ENCODE measurements at regions not wholly inside any gene's neighbourhood (a gene's known extent, or its start where the extent isn't known, plus 50 kb on each side); places are given as distances from the start of the nearest gene placed in this dataset.
"Not testable (repeated sequence)": the region's sequence is repeated elsewhere in the genome, so short reads cannot be mapped to it uniquely, and the experiment has no call there.

GRCh38 chr9:89844535-89844934 is 239.7 kb downstream of the GADD45G start:
- DNase-seq: no peak

- no peak for DNase-seq
Measured at GRCh38 chr9:89845321-89845720, 240.5 kb downstream of the GADD45G start.

- no peak for DNase-seq
Measured at GRCh38 chr9:89845862-89846261, 241.1 kb downstream of the GADD45G start.

GRCh38 chr9:89848060-89849040 is 243.5 kb downstream of the GADD45G start:
- no peak for DNase-seq

- no peak for DNase-seq
Measured at GRCh38 chr9:89849096-89849495, 244.3 kb downstream of the GADD45G start.

GRCh38 chr9:89850153-89850552 is 245.3 kb downstream of the GADD45G start:
- no peak for DNase-seq

- no peak for DNase-seq
Measured at GRCh38 chr9:89850631-89851325, 246.0 kb downstream of the GADD45G start.

GRCh38 chr9:89853161-89853560 is 248.3 kb downstream of the GADD45G start:
- no peak for DNase-seq

- no peak for DNase-seq
Measured at GRCh38 chr9:89853931-89854330, 249.1 kb downstream of the GADD45G start.

GRCh38 chr9:89854715-89855475 is 250.1 kb downstream of the GADD45G start:
- no peak for DNase-seq

GRCh38 chr9:89856296-89856695 is 251.5 kb downstream of the GADD45G start:
- DNase-seq: not testable (repeated sequence)

GRCh38 chr9:89856950-89857349 is 252.1 kb downstream of the GADD45G start:
- not testable (repeated sequence) for DNase-seq

- not testable (repeated sequence) for DNase-seq
Measured at GRCh38 chr9:89859842-89860241, 255.0 kb downstream of the GADD45G start.

- DNase-seq: not testable (repeated sequence)
Measured at GRCh38 chr9:89861371-89861770, 256.6 kb downstream of the GADD45G start.

- no peak for DNase-seq
Measured at GRCh38 chr9:89862316-89862715, 257.5 kb downstream of the GADD45G start.

- no peak for DNase-seq
Measured at GRCh38 chr9:89863141-89863540, 258.3 kb downstream of the GADD45G start.

- no peak for DNase-seq
Measured at GRCh38 chr9:89863837-89864236, 259.0 kb downstream of the GADD45G start.

- no peak for DNase-seq
Measured at GRCh38 chr9:89864257-89864656, 259.4 kb downstream of the GADD45G start.

GRCh38 chr9:89864731-89865130 is 259.9 kb downstream of the GADD45G start:
- DNase-seq: no peak

- DNase-seq: no peak
Measured at GRCh38 chr9:89865357-89865756, 260.5 kb downstream of the GADD45G start.

- no peak for DNase-seq
Measured at GRCh38 chr9:89865981-89866380, 261.2 kb downstream of the GADD45G start.

- no peak for DNase-seq
Measured at GRCh38 chr9:89866701-89867100, 261.9 kb downstream of the GADD45G start.

GRCh38 chr9:89868100-89868499 is 263.3 kb downstream of the GADD45G start:
- no peak for DNase-seq

Data from NCI-H82 (cell line).